NOMO-1 (cell line): ENCODE measurements at regions not wholly inside any gene's neighbourhood (a gene's known extent, or its start where the extent isn't known, plus 50 kb on each side); places are given as distances from the start of the nearest gene placed in this dataset.

Source experiments
- DNase-seq, 2 experiments: peaks; one replicate each; lab custom pipeline; 2025; ENCODE audit not compliant: unreplicated experiment in 2 of 2; lab: John Stamatoyannopoulos, UW

GRCh38 chr2:78892295-78892694 lies 133.2 kb upstream of the REG3G start:
- DNase-seq: no peak

DNA sequence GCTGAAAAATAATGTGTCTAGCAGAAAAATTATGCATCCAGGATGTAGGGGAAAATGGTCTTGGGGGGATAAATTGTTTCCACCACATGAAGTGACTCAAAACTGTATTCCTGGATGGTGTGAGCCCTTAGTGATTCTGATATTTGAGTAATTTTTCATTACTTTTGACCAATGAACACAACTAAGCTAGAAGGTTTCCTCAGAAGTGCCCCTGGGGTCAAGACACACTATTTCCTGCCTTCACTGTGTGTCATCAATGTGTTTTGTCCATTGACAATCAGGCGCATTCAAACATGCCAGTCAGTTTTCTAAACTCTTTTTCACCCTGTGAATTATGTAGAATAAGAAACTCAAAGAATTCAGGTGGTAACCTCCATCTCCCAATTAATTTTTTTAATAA lies 130.5 kb upstream of the REG3G start:
- DNase-seq: no peak

- no peak for DNase-seq
Measured at GRCh38 chr2:78896536-78896935, 129.0 kb upstream of the REG3G start.

- no peak for DNase-seq
Measured at GRCh38 chr2:78907089-78907488, 118.4 kb upstream of the REG3G start.

- DNase-seq: no peak
Measured at GRCh38 chr2:78908973-78909372, 116.5 kb upstream of the REG3G start.

- DNase-seq: no peak
Measured at GRCh38 chr2:78910376-78910775, 115.1 kb upstream of the REG3G start.

DNA sequence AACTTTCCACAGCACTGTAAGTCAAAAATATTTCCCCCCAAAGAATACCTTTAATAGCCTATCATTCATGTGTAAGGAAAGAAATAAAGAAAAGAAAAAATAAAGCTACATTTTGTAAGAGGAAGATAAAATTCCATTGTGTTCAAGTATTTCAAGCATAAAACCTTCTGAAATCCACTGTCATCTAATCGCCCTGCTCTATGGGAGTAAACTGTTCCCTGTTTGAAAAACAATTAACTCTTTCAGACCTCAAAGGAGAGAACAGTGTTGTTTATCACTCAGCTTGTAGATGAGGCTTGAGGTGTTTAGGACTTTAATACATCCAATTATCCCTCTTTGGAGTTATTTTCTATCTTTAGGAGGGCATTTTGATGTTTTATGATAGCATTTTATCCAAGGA lies 112.2 kb upstream of the REG3G start:
- no peak for DNase-seq

- DNase-seq: no peak
Measured at GRCh38 chr2:78925258-78925657, 100.2 kb upstream of the REG3G start.

GRCh38 chr2:78928502-78928901 lies 97.0 kb upstream of the REG3G start:
- peak; percentile 0 to 55 for DNase-seq

DNA sequence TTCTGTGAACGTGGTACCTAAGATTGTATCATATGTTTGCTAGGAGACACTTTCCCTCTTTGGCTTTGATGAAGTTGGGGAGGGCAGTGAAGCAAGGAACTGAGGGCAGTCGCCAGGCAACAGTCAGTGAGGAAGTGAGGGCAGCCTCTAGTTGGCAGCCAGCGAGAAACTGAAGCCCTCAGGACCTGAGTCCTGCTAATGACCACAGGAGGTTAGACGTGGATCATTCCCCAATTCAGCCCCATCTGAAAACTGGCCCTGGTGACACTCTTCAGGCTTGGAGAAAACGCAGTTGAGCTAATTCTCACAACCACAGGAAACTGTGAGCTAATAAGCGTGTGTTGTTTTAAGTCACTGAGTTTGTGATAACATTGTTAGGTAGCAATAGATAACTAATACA lies 84.5 kb upstream of the REG3G start:
- DNase-seq: no peak

DNA sequence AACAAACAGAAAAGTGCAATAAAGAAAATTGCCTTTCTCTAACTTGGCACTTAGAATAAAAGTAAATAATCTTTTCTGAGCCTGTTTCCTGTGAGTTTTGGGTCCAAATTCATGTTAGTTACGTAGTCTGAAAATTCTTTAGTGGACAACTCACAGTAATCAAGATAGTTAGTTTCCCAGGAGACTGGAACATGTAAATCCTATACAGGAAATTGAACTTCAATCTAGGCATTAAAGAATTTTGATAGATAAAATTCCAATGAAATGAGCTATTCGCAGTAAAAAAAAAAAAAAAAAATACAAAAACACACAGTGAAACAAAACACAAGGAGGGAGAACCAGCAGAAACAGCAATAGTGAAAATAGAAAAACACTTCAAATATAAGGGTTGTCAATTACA lies 83.8 kb upstream of the REG3G start:
- no peak for DNase-seq

- no peak for DNase-seq
Measured at GRCh38 chr2:78963881-78964280, 61.6 kb upstream of the REG3G start.

GRCh38 chr2:78967294-78967693 lies 58.2 kb upstream of the REG3G start:
- no peak for DNase-seq

GRCh38 chr2:78973630-78974029 lies 51.9 kb upstream of the REG3G start:
- DNase-seq: no peak
